Natural killer cell (primary cell): ENCODE measurements at regions not wholly inside any gene's neighbourhood (a gene's known extent, or its start where the extent isn't known, plus 50 kb on each side); places are given as distances from the start of the nearest gene placed in this dataset.

Experiments used
- ATAC-seq, 3 donors: fragments of 150-1000 bp in 2 of 3; fragments of 200-7000 bp in 1 of 3; cut with Tn5 transposase; 1 replicate in 1 of 3; 2 replicates in 2 of 3; pipeline ENCODE4 v1.10.0; 2021; ENCODE audit warnings: mild to moderate bottlenecking in 2 of 3, moderate library complexity in 2 of 3
- DNase-seq, 2 donors: peaks; one replicate each; pipeline versions ENCODE4 v3.0.0 to v3.0.0-alpha.2; 2013 to 2021; ENCODE audit warnings: mixed read lengths in 1 of 2
- H3K27ac ChIP-seq: one replicate; pipeline ENCODE4 v1.5.1; 2013; ENCODE audit warnings: mild to moderate bottlenecking, low read length
- H3K27me3 ChIP-seq: one replicate; pipeline ENCODE4 v1.6.1; 2013; ENCODE audit warnings: low read length; ENCODE audit not compliant: control insufficient read depth, insufficient read depth
- H3K36me3 ChIP-seq: one replicate; pipeline ENCODE4 v1.6.1; 2013; ENCODE audit warnings: low read length; ENCODE audit not compliant: control insufficient read depth, insufficient read depth
- H3K4me1 ChIP-seq: one replicate; pipeline ENCODE4 v1.6.1; 2013; ENCODE audit warnings: low read length; ENCODE audit not compliant: control insufficient read depth, insufficient read depth
- H3K4me3 ChIP-seq: one replicate; pipeline ENCODE4 v1.5.1; 2013; ENCODE audit warnings: low read length
- H3K9me3 ChIP-seq: one replicate; pipeline ENCODE4 v1.6.1; 2013; ENCODE audit warnings: low read length; ENCODE audit not compliant: control insufficient read depth, insufficient read depth
- H3K27ac Mint-ChIP-seq, 2 donors: one replicate each; pipeline ENCODE4 v1.8.0; 2022; ENCODE audit warnings: mild to moderate bottlenecking in 2 of 2, mixed read lengths in 2 of 2, moderate library complexity in 1 of 2
- H3K27me3 Mint-ChIP-seq, 2 donors: one replicate each; pipeline ENCODE4 v1.8.0; 2022; ENCODE audit warnings: low read depth in 2 of 2, mixed read lengths in 2 of 2
- H3K36me3 Mint-ChIP-seq: one replicate; pipeline ENCODE4 v1.8.0; 2022; ENCODE audit warnings: mixed read lengths
- H3K4me1 Mint-ChIP-seq, 2 donors: one replicate each; pipeline ENCODE4 v1.8.0; 2022; ENCODE audit warnings: mixed read lengths in 2 of 2
- H3K4me3 Mint-ChIP-seq: one replicate; pipeline ENCODE4 v1.8.0; 2022; ENCODE audit warnings: mild to moderate bottlenecking, moderate library complexity, mixed read lengths
- H3K9me3 Mint-ChIP-seq, 2 donors: one replicate each; pipeline ENCODE4 v1.8.0; 2022; ENCODE audit warnings: mixed read lengths in 2 of 2
- CTCF ChIP-seq: fragments of 200-600 bp; IDR thresholded peaks from one replicate; pipeline ENCODE4 v1.8.0; 2022; ENCODE audit warnings: antibody characterized with exemption
- WGBS: methylation state at CpG from one replicate; pipeline ENCODE4 v1.1.7; 2013; ENCODE audit warnings: missing lambda C conversion rate; ENCODE audit not compliant: insufficient coverage; 5-methylcytosine and 5-hydroxymethylcytosine counted together
- intact Hi-C: fragments of 100-400 bp; cut with micrococcal nuclease; formaldehyde crosslinking; loops from one replicate; pipeline ENCODE4 v1.14.2; 2022

GRCh38 chr4:28724239-28724638 lies 1863.6 kb downstream of the STIM2 start:
- H3K27ac Mint-ChIP-seq = no peak overlapping the region
- H3K36me3 Mint-ChIP-seq = peaks cover 7% of the 10 kb centered on the region
- H3K9me3 ChIP-seq = no peaks in the 10 kb centered on the region
- TF ChIP-seq CTCF = no peak
- H3K4me3 ChIP-seq = no peak overlapping the region
- intact Hi-C loops = no loop called here
- no peak overlapping the region for H3K27ac ChIP-seq
- WGBS = 100% methylated on average over 1 of the region's 1 CpG
- H3K9me3 Mint-ChIP-seq = peaks cover 12 to 17% of the 10 kb centered on the region in 2 donors
- no peaks in the 10 kb centered on the region for H3K27me3 ChIP-seq
- DNase-seq = no peak
- H3K27me3 Mint-ChIP-seq = no peaks in the 10 kb centered on the region
- H3K4me3 Mint-ChIP-seq = no peak overlapping the region
- no peak for ATAC-seq
- H3K36me3 ChIP-seq = no peaks in the 10 kb centered on the region
- H3K4me1 Mint-ChIP-seq = no peaks in the 10 kb centered on the region
- H3K4me1 ChIP-seq = no peaks in the 10 kb centered on the region

- H3K27ac Mint-ChIP-seq = no peak overlapping the region
- H3K4me3 Mint-ChIP-seq = no peak overlapping the region
- ATAC-seq (no peak), DNase-seq (no peak)
- no peak for TF ChIP-seq CTCF
- peaks cover 9% of the 10 kb centered on the region for H3K9me3 ChIP-seq
- no peak overlapping the region for H3K4me3 ChIP-seq
- no peaks in the 10 kb centered on the region for H3K4me1 ChIP-seq
- H3K36me3 ChIP-seq = no peaks in the 10 kb centered on the region
- 50% methylated on average over 1 of the region's 2 CpGs for WGBS
- no peaks in the 10 kb centered on the region for H3K27me3 ChIP-seq
- H3K27ac ChIP-seq = no peak overlapping the region
- no peaks in the 10 kb centered on the region for H3K36me3 Mint-ChIP-seq
- H3K27me3 Mint-ChIP-seq = no peaks in the 10 kb centered on the region
- intact Hi-C loops = no loop called here
- no peaks in the 10 kb centered on the region for H3K4me1 Mint-ChIP-seq
- peaks cover 7% of the 10 kb centered on the region in 2 donors for H3K9me3 Mint-ChIP-seq
Observed at GRCh38 chr4:28730304-28730703, 1869.7 kb downstream of the STIM2 start.

- DNase-seq (no peak), ATAC-seq (no peak)
- peaks cover 3 to 11% of the 10 kb centered on the region in 2 donors for H3K9me3 Mint-ChIP-seq
- H3K36me3 Mint-ChIP-seq = no peaks in the 10 kb centered on the region
- Histone ChIP-seq H3K9me3 (no peaks in the 10 kb centered on the region), H3K36me3 (no peaks in the 10 kb centered on the region), H3K4me3 (no peak overlapping the region), H3K27ac (no peak overlapping the region), H3K27me3 (no peaks in the 10 kb centered on the region), H3K4me1 (no peaks in the 10 kb centered on the region)
- no peak for TF ChIP-seq CTCF
- intact Hi-C loops = no loop called here
- H3K27me3 Mint-ChIP-seq = no peaks in the 10 kb centered on the region
- no peak overlapping the region for H3K4me3 Mint-ChIP-seq
- no peaks in the 10 kb centered on the region for H3K4me1 Mint-ChIP-seq
- H3K27ac Mint-ChIP-seq = no peak overlapping the region
- 39% methylated on average over 2 of the region's 4 CpGs for WGBS
Observed at GRCh38 chr4:28744066-28744465, 1883.4 kb downstream of the STIM2 start.

- no peaks in the 10 kb centered on the region for H3K4me1 ChIP-seq
- Mint-ChIP-seq H3K4me1 (no peaks in the 10 kb centered on the region), H3K9me3 (peaks cover 8 to 12% of the 10 kb centered on the region in 2 donors), H3K4me3 (no peak overlapping the region), H3K27me3 (no peaks in the 10 kb centered on the region), H3K27ac (no peak overlapping the region), H3K36me3 (peaks cover 2% of the 10 kb centered on the region)
- no peak for TF ChIP-seq CTCF
- no peaks in the 10 kb centered on the region for H3K27me3 ChIP-seq
- no peak for ATAC-seq
- H3K27ac ChIP-seq = no peak overlapping the region
- no peak overlapping the region for H3K4me3 ChIP-seq
- no peaks in the 10 kb centered on the region for H3K36me3 ChIP-seq
- no peaks in the 10 kb centered on the region for H3K9me3 ChIP-seq
- intact Hi-C loops = no loop called here
- DNase-seq = no peak
- WGBS = 83% methylated on average over 1 of the region's 3 CpGs
Observed at GRCh38 chr4:28754376-28754775, 1893.7 kb downstream of the STIM2 start.
